ACC112 (cell line): ENCODE measurements at regions not wholly inside any gene's neighbourhood (a gene's known extent, or its start where the extent isn't known, plus 50 kb on each side); places are given as distances from the start of the nearest gene placed in this dataset.

Source experiments
- H2AFZ ChIP-seq: fragments of 200-600 bp; sonication (generic); one replicate; pipeline ENCODE4 v1.6.0; 2017; ENCODE audit warnings: antibody characterized with exemption, low read length; ENCODE audit not compliant: unreplicated experiment
- H3K27ac ChIP-seq: fragments of 200-600 bp; sonication (generic); 2 replicates; pipeline ENCODE4 v1.5.1; 2014; ENCODE audit warnings: low read depth, mild to moderate bottlenecking, antibody characterized with exemption, low read length, moderate library complexity
- H3K27me3 ChIP-seq: fragments of 200-600 bp; sonication (generic); 2 replicates; pipeline ENCODE4 v1.6.1; 2014; ENCODE audit warnings: mild to moderate bottlenecking, antibody characterized with exemption, low read length, moderate library complexity, mixed read lengths; ENCODE audit not compliant: insufficient read depth
- H3K36me3 ChIP-seq: fragments of 200-600 bp; sonication (generic); 2 replicates; pipeline ENCODE4 v1.6.1; 2016; ENCODE audit warnings: mild to moderate bottlenecking, antibody characterized with exemption, low read length, moderate library complexity, mixed read lengths; ENCODE audit not compliant: insufficient read depth
- H3K4me1 ChIP-seq: fragments of 200-600 bp; sonication (generic); one replicate; pipeline ENCODE4 v1.6.1; 2016; ENCODE audit warnings: low read length, mixed read lengths; ENCODE audit not compliant: insufficient read depth, unreplicated experiment, control insufficient read depth
- H3K4me3 ChIP-seq: fragments of 200-600 bp; sonication (generic); 2 replicates; pipeline ENCODE4 v1.5.1; 2014; ENCODE audit warnings: mild to moderate bottlenecking, low read depth, low read length
- H3K79me2 ChIP-seq: fragments of 200-600 bp; sonication (generic); one replicate; pipeline ENCODE4 v1.6.0; 2016; ENCODE audit warnings: low read length; ENCODE audit not compliant: control insufficient read depth, unreplicated experiment, insufficient read depth

GRCh38 chr10:61356354-61356753 lies 96.8 kb downstream of the TMEM26 start:
- no peak overlapping the region for H2AFZ ChIP-seq

DNA sequence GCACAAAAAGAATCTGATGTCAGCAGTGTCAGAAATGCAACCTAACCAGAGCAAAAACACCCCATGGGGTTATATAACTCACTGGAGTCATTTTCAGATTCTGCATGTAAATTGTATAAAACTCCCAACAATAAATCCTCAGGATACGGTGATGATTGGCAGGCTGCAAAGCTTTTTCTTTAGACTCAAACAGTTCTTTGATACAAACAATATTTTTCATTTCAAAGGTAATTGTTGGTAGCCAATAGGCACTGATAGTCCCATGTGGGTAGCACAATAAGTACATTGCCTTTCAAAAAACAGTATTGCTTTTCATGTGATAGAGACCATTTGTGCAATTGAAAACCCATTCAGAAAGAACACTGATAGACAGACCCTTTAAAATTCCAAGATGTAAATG lies 98.0 kb downstream of the TMEM26 start:
- Histone ChIP-seq H3K79me2 (no peaks in the 10 kb centered on the region), H2AFZ (no peak overlapping the region), H3K36me3 (no peaks in the 10 kb centered on the region)

More at GRCh38 chr10:61356354-61356753, 96.8 kb downstream of the TMEM26 start:
- Histone ChIP-seq H3K36me3 (no peaks in the 10 kb centered on the region), H3K27me3 (0 out of 2 replicates have a peak, but pooled peaks cover 5% of the 10 kb centered on the region), H3K79me2 (no peaks in the 10 kb centered on the region), H3K4me3 (no peak overlapping the region), H3K27ac (no peak overlapping the region), H3K4me1 (no peaks in the 10 kb centered on the region)

DNA sequence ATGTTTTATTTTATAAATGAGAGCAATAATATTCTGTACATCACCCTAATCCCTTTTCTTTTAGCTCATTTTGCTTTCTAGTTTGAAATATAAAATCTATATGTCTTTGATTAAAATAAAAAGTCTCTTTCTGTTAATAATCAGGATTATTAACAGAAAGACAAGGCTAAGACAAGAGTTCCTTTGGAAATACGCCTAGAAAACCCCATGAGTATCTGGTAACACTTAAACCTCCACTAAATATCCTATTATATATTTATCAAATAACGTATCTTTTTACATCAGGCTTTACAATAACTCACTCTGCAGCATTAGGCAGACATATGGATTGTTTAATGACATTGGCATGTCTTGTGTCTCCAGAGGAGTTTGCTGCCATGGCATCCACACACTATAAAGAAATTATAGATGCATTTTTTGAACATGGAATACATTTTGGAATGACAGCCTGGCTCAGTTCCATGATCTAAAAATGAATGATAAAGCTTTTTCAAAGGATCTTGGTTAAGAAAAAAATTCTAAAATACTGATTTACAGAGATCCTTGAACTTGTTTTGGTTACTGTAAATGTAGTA lies 98.7 kb downstream of the TMEM26 start:
- H3K27ac ChIP-seq, result no peak overlapping the region
- H2AFZ ChIP-seq, result no peak overlapping the region
- no peaks in the 10 kb centered on the region for H3K79me2 ChIP-seq
- H3K36me3 ChIP-seq, result no peaks in the 10 kb centered on the region
- H3K4me1 ChIP-seq, result no peaks in the 10 kb centered on the region
- H3K4me3 ChIP-seq, result no peak overlapping the region
- H3K27me3 ChIP-seq, result 0 out of 2 replicates have a peak, but pooled peaks cover 5% of the 10 kb centered on the region

More for the DNA sequence above, 98.0 kb downstream of the TMEM26 start:
- 0 out of 2 replicates have a peak, but pooled peaks cover 5% of the 10 kb centered on the region for H3K27me3 ChIP-seq
- no peaks in the 10 kb centered on the region for H3K4me1 ChIP-seq
- no peak overlapping the region for H3K4me3 ChIP-seq
- no peak overlapping the region for H3K27ac ChIP-seq

DNA sequence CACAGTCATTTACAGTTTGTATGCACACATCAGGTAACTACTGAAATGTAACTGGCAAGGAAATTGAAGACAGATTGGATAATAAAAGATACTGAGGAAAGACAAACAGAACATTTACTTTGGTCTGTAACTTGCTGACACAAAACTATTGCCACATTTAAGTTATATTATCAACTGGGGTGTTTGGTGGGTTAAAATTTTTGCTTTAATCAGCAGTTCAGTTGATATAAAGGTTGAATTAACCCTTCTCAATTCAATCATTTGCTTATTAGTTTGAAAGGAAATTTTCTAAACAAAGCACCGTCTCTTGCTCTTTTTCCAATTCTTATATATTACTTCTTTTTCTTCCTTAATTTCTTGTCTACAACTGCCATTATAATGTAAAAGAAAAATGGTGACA lies 102.4 kb downstream of the TMEM26 start:
- 0 out of 2 replicates have a peak, but pooled peaks cover 5% of the 10 kb centered on the region for H3K27me3 ChIP-seq
- no peaks in the 10 kb centered on the region for H3K36me3 ChIP-seq
- H3K4me3 ChIP-seq, result no peak overlapping the region
- H3K79me2 ChIP-seq, result no peaks in the 10 kb centered on the region
- no peak overlapping the region for H2AFZ ChIP-seq
- H3K4me1 ChIP-seq, result no peaks in the 10 kb centered on the region
- no peak overlapping the region for H3K27ac ChIP-seq

DNA sequence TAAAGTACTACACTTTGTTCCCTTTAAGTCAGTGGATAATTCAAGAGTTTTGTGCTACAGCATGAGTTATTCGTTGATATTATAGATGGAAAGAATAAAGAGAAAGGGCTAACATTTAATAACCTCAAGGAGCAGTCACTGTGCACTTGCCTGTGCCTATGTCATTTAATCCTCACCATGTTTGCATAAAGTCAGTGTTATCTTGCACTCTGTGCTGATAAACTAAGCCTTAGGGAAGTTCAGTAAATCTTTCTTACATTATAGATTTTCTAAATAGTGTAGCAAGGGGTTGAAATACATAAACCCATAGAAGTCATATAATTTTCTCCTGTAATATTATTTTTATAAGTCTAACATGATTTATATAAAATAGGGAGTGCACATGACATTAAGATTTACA lies 103.1 kb downstream of the TMEM26 start:
- Histone ChIP-seq H3K4me3 (no peak overlapping the region), H3K27ac (no peak overlapping the region), H3K4me1 (no peaks in the 10 kb centered on the region), H3K79me2 (no peaks in the 10 kb centered on the region), H3K27me3 (0 out of 2 replicates have a peak, but pooled peaks cover 5% of the 10 kb centered on the region), H3K36me3 (no peaks in the 10 kb centered on the region), H2AFZ (no peak overlapping the region)

GRCh38 chr10:61346796-61347413 lies 106.3 kb downstream of the TMEM26 start:
- Histone ChIP-seq H3K27ac (no peak overlapping the region), H3K36me3 (no peaks in the 10 kb centered on the region), H3K4me3 (no peak overlapping the region), H3K27me3 (no peaks in the 10 kb centered on the region), H3K79me2 (no peaks in the 10 kb centered on the region), H3K4me1 (no peaks in the 10 kb centered on the region), H2AFZ (no peak overlapping the region)

DNA sequence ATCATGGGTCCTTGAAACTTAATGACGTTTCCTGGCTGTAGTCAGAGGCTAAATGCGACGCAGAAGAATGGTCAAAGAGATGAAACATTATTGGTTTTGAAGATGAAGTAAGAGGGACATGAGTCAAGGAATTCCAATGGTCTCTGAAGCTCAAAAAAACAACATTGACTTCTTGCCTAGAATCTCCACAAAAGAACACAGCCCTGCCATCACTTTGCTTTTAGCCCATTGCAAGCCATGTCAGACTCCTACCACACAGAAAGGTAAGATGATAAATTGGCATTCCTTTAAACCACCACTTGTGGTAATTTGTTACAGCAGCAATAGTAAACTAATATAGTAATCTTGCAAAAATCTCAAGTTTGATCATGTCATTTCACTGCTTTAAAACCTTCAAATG lies 109.4 kb downstream of the TMEM26 start:
- no peak overlapping the region for H3K4me3 ChIP-seq
- H3K36me3 ChIP-seq, result no peaks in the 10 kb centered on the region
- no peaks in the 10 kb centered on the region for H3K4me1 ChIP-seq
- no peak overlapping the region for H2AFZ ChIP-seq
- no peaks in the 10 kb centered on the region for H3K79me2 ChIP-seq
- no peak overlapping the region for H3K27ac ChIP-seq
- no peaks in the 10 kb centered on the region for H3K27me3 ChIP-seq

DNA sequence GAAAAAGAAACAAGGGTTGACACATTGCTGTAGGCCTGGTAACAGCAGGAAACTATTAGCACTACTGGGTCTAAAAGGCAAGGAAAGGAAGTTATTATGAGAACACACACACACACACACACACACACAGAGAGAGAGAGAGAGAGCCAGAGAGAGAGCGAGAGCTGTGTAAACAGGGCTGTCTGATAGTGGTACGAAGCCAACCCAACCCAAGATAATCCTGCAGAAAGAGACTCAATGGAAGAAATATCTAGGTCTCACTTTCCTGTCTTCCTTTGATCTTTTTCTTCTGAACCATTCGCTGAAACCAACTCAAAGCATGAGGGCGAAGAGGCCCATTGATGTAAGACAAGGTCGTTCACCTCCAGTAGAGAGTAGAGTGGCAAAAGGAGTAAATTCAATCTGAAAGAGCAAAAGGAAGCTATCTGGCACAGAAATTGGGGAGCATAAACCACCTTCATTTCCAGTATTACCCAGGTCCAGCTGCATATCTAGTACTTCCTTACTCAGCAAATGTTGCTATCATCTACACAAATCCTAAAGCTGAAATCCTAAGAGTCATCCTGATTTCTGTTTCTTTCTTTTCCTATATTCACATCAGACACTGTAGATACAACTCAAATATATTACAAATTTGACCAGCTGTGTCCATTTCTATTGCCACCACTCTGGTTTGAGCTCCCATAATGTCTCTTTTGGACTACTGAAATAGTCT lies 110.2 kb downstream of the TMEM26 start:
- no peaks in the 10 kb centered on the region for H3K27me3 ChIP-seq
- no peak overlapping the region for H3K27ac ChIP-seq
- no peaks in the 10 kb centered on the region for H3K79me2 ChIP-seq
- no peaks in the 10 kb centered on the region for H3K36me3 ChIP-seq
- no peaks in the 10 kb centered on the region for H3K4me1 ChIP-seq
- H2AFZ ChIP-seq, result no peak overlapping the region
- no peak overlapping the region for H3K4me3 ChIP-seq

- Histone ChIP-seq H3K79me2 (no peaks in the 10 kb centered on the region), H3K4me1 (no peaks in the 10 kb centered on the region), H3K27ac (no peak overlapping the region), H3K36me3 (no peaks in the 10 kb centered on the region), H3K4me3 (no peak overlapping the region), H2AFZ (no peak overlapping the region), H3K27me3 (no peaks in the 10 kb centered on the region)
These were observed 112.2 kb downstream of the TMEM26 start for GRCh38 chr10:61341008-61341407.

- H3K4me1 ChIP-seq, result no peaks in the 10 kb centered on the region
- H2AFZ ChIP-seq, result no peak overlapping the region
These were observed 115.0 kb downstream of the TMEM26 start for GRCh38 chr10:61338146-61338545.

GRCh38 chr10:61337741-61338140 lies 115.4 kb downstream of the TMEM26 start:
- Histone ChIP-seq H3K4me3 (no peak overlapping the region), H3K27me3 (no peaks in the 10 kb centered on the region), H3K79me2 (no peaks in the 10 kb centered on the region), H2AFZ (no peak overlapping the region), H3K4me1 (no peaks in the 10 kb centered on the region), H3K36me3 (no peaks in the 10 kb centered on the region), H3K27ac (no peak overlapping the region)

More at GRCh38 chr10:61338146-61338545, 115.0 kb downstream of the TMEM26 start:
- Histone ChIP-seq H3K4me3 (no peak overlapping the region), H3K27ac (no peak overlapping the region), H3K36me3 (no peaks in the 10 kb centered on the region), H3K27me3 (no peaks in the 10 kb centered on the region), H3K79me2 (no peaks in the 10 kb centered on the region)
